ENCODE measurements at regions not wholly inside any gene's neighbourhood (a gene's known extent, or its start where the extent isn't known, plus 50 kb on each side); places are given as distances from the start of the nearest gene placed in this dataset.

DNA sequence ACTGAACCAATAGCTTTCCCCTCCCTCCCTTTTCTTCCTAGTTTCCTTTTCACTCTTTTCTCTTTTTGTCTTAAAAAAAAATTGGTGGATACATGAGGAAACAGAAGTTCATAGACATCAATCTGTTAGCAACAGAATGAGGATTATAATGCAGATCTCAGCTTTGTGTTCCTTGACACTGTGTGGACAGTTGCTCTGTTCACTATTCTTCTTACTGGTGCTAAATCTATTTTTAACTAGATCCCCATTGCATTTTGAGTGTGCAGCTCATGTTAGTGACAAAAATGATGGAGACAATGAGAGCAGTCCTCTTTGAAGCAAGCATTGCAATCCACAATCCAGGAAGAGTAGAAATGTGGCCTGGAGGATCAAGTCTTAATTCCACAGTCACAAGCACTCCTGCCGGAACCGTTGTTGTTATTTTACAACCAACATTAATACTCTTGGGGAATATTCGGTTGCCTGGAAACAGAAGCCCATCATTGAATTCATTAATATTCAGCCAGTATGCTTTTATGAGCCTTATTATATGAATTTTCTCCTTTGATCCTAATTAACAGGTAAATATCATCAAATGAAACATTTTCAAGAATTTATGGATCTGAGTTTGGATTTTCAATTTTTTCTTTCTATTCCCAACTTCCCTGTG is 1016.8 kb downstream of the NTRK3 start:
- H3K36me3 Mint-ChIP-seq (ENCODE audit: insufficient read depth, unreplicated experiment) = no peaks in the 10 kb centered on the region
- no peaks in the 10 kb centered on the region for H3K4me1 Mint-ChIP-seq (ENCODE audit: low read depth, unreplicated experiment)
- DNase-seq = no peak
- no TSS peak for BruUV-seq (replicated peaks)
- no peaks in the 10 kb centered on the region for H3K27me3 Mint-ChIP-seq (ENCODE audit: unreplicated experiment)
- no peak overlapping the region for H3K27ac Mint-ChIP-seq (ENCODE audit: unreplicated experiment)
- intact Hi-C loops (cut with micrococcal nuclease; ENCODE audit: unreplicated experiment) = no loop called here
- H3K9me3 Mint-ChIP-seq (ENCODE audit: low read depth, unreplicated experiment) = peaks cover 16% of the 10 kb centered on the region
- H3K4me3 Mint-ChIP-seq (ENCODE audit: low read depth, unreplicated experiment) = no peak overlapping the region
- CTCF ChIA-PET = no interaction called here
- TF ChIP-seq, protein P1, sequence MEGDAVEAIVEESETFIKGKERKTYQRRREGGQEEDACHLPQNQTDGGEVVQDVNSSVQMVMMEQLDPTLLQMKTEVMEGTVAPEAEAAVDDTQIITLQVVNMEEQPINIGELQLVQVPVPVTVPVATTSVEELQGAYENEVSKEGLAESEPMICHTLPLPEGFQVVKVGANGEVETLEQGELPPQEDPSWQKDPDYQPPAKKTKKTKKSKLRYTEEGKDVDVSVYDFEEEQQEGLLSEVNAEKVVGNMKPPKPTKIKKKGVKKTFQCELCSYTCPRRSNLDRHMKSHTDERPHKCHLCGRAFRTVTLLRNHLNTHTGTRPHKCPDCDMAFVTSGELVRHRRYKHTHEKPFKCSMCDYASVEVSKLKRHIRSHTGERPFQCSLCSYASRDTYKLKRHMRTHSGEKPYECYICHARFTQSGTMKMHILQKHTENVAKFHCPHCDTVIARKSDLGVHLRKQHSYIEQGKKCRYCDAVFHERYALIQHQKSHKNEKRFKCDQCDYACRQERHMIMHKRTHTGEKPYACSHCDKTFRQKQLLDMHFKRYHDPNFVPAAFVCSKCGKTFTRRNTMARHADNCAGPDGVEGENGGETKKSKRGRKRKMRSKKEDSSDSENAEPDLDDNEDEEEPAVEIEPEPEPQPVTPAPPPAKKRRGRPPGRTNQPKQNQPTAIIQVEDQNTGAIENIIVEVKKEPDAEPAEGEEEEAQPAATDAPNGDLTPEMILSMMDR (IDR thresholded peaks at IDR 0.05; ENCODE audit: unreplicated experiment) = no peak

- no peak overlapping the region for H3K4me3 Mint-ChIP-seq (ENCODE audit: low read depth, unreplicated experiment)
- H3K27me3 Mint-ChIP-seq (ENCODE audit: unreplicated experiment) = no peaks in the 10 kb centered on the region
- intact Hi-C loops (cut with micrococcal nuclease; ENCODE audit: unreplicated experiment) = no loop called here
- H3K4me1 Mint-ChIP-seq (ENCODE audit: low read depth, unreplicated experiment) = no peaks in the 10 kb centered on the region
- BruUV-seq (replicated peaks) = no TSS peak
- peaks cover 22% of the 10 kb centered on the region for H3K9me3 Mint-ChIP-seq (ENCODE audit: low read depth, unreplicated experiment)
- CTCF ChIA-PET = no interaction called here
- TF ChIP-seq, protein P1 (IDR thresholded peaks at IDR 0.05; ENCODE audit: unreplicated experiment) = no peak
- H3K36me3 Mint-ChIP-seq (ENCODE audit: insufficient read depth, unreplicated experiment) = no peaks in the 10 kb centered on the region
- no peak overlapping the region for H3K27ac Mint-ChIP-seq (ENCODE audit: unreplicated experiment)
- DNase-seq = no peak
These were observed 1018.0 kb downstream of the NTRK3 start for GRCh38 chr15:87238451-87239068.

- H3K27ac Mint-ChIP-seq (ENCODE audit: unreplicated experiment) = no peak overlapping the region
- BruUV-seq (replicated peaks) = no TSS peak
- CTCF ChIA-PET = no interaction called here
- DNase-seq = no peak
- H3K4me1 Mint-ChIP-seq (ENCODE audit: low read depth, unreplicated experiment) = no peaks in the 10 kb centered on the region
- H3K36me3 Mint-ChIP-seq (ENCODE audit: insufficient read depth, unreplicated experiment) = no peaks in the 10 kb centered on the region
- peaks cover 9% of the 10 kb centered on the region for H3K9me3 Mint-ChIP-seq (ENCODE audit: low read depth, unreplicated experiment)
- no peaks in the 10 kb centered on the region for H3K27me3 Mint-ChIP-seq (ENCODE audit: unreplicated experiment)
- TF ChIP-seq, protein P1 (IDR thresholded peaks at IDR 0.05; ENCODE audit: unreplicated experiment) = no peak
- H3K4me3 Mint-ChIP-seq (ENCODE audit: low read depth, unreplicated experiment) = no peak overlapping the region
- intact Hi-C loops (cut with micrococcal nuclease; ENCODE audit: unreplicated experiment) = no loop called here
These were observed 1028.1 kb downstream of the NTRK3 start for GRCh38 chr15:87228460-87228859.

DNA sequence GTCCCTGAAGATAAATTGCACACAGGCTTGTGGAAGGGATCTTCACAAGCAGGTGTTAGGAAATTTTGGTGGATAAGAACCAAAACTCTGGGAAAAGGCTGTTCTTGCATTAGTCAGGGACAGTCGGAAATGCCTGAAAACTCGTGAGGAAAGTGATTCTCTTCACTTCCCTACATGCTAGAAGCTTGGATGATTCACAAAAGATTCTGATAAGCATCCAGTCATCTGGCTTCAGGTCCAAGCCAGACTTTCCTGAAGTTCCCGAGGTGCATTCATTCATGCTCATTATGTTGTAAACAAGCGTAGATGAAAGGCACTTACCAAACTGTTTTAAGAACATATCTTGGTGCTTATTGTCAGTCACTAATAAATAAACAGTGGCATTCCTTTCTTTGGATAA is 1028.7 kb downstream of the NTRK3 start:
- TF ChIP-seq, protein P1 (IDR thresholded peaks at IDR 0.05; ENCODE audit: unreplicated experiment) = no peak
- CTCF ChIA-PET = no interaction called here

More for the DNA sequence above, 1028.7 kb downstream of the NTRK3 start:
- BruUV-seq (replicated peaks) = no TSS peak
- intact Hi-C loops (cut with micrococcal nuclease; ENCODE audit: unreplicated experiment) = no loop called here
- DNase-seq = no peak
- no peaks in the 10 kb centered on the region for H3K36me3 Mint-ChIP-seq (ENCODE audit: insufficient read depth, unreplicated experiment)
- peaks cover 8% of the 10 kb centered on the region for H3K9me3 Mint-ChIP-seq (ENCODE audit: low read depth, unreplicated experiment)
- H3K27me3 Mint-ChIP-seq (ENCODE audit: unreplicated experiment) = no peaks in the 10 kb centered on the region
- no peak overlapping the region for H3K4me3 Mint-ChIP-seq (ENCODE audit: low read depth, unreplicated experiment)
- H3K4me1 Mint-ChIP-seq (ENCODE audit: low read depth, unreplicated experiment) = no peaks in the 10 kb centered on the region
- no peak overlapping the region for H3K27ac Mint-ChIP-seq (ENCODE audit: unreplicated experiment)
